Peyer's patch (tissue), 4 donors: ENCODE measurements at regions not wholly inside any gene's neighbourhood (a gene's known extent, or its start where the extent isn't known, plus 50 kb on each side); places are given as distances from the start of the nearest gene placed in this dataset.

Source experiments
- POLR2A ChIP-seq, 2 donors: fragments of 450-650 bp; IDR thresholded peaks; one replicate each; pipeline ENCODE4 v1.5.1; 2017; ENCODE audit warnings: antibody characterized with exemption in 2 of 2, mild to moderate bottlenecking in 2 of 2, moderate library complexity in 2 of 2
- TF ChIP-seq, protein P1 (sequence below), 6 experiments: fragments of 450-650 bp in 4 of 6; fragments of 200-600 bp in 2 of 6; sonication (generic) in 1 of 6; IDR thresholded peaks; one replicate each; pipeline ENCODE4 v1.5.1; 2017 to 2019; ENCODE audit warnings: antibody characterized with exemption in 6 of 6, mild to moderate bottlenecking in 3 of 6, moderate library complexity in 1 of 6

DNA sequence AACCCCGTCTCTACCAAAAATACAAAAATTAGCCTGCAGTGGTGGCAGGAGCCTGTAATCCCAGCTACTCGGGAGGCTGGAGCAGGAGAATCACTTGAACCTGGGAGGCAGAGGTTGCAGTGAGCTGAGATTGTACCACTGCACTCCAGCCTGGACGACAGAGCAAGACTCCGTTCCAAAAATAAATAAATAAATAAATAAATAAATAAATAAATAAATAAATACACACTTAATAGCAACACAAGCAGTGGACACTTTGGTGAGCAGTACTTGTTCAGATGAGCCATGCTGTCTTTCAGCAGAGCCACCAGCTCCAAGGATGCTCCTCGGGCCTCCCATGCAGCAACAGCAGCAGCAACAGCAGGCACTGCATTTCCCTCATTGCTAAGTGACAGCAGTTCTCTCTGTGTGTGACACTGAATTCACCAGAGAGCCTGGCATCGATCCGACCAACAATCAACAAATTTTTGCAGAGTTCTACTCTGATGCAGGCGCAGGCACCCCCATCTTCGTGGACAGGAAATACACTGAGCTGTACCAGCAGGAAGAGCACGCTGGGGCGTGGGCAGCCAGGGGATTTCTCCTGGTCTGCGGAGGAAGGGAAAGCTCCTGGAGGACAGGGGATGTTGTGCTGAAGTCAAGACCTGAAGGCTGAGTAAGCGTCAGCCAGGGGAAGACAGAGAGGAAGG is 54.0 kb upstream of the SNX9 start:
- TF ChIP-seq, protein P1, sequence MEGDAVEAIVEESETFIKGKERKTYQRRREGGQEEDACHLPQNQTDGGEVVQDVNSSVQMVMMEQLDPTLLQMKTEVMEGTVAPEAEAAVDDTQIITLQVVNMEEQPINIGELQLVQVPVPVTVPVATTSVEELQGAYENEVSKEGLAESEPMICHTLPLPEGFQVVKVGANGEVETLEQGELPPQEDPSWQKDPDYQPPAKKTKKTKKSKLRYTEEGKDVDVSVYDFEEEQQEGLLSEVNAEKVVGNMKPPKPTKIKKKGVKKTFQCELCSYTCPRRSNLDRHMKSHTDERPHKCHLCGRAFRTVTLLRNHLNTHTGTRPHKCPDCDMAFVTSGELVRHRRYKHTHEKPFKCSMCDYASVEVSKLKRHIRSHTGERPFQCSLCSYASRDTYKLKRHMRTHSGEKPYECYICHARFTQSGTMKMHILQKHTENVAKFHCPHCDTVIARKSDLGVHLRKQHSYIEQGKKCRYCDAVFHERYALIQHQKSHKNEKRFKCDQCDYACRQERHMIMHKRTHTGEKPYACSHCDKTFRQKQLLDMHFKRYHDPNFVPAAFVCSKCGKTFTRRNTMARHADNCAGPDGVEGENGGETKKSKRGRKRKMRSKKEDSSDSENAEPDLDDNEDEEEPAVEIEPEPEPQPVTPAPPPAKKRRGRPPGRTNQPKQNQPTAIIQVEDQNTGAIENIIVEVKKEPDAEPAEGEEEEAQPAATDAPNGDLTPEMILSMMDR (IDR thresholded peaks at IDR 0.05): no peak
- no peak for TF ChIP-seq POLR2A (IDR thresholded peaks at IDR 0.05)
